GM19023 (cell line): ENCODE measurements at regions not wholly inside any gene's neighbourhood (a gene's known extent, or its start where the extent isn't known, plus 50 kb on each side); places are given as distances from the start of the nearest gene placed in this dataset.

ENCODE experiments used
- ATAC-seq: cut with Tn5 transposase; IDR thresholded peaks from one replicate; pipeline ENCODE4 v1.9.1; 2021; ENCODE audit warnings: mild to moderate bottlenecking, moderate library complexity; ENCODE audit not compliant: unreplicated experiment

GRCh38 chr10:10544890-10545289, 472.8 kb upstream of the CELF2 start:
- ATAC-seq: no peak

- no peak for ATAC-seq
These were observed 471.9 kb upstream of the CELF2 start for GRCh38 chr10:10545771-10546170.

- ATAC-seq: no peak
These were observed 465.9 kb upstream of the CELF2 start for GRCh38 chr10:10551596-10552301.

- ATAC-seq: no peak
These were observed 464.7 kb upstream of the CELF2 start for GRCh38 chr10:10552948-10553347.

- no peak for ATAC-seq
These were observed 453.4 kb upstream of the CELF2 start for GRCh38 chr10:10564081-10564794.

- ATAC-seq: no peak
These were observed 440.7 kb upstream of the CELF2 start for GRCh38 chr10:10576937-10577336.

- ATAC-seq: no peak
These were observed 438.0 kb upstream of the CELF2 start for GRCh38 chr10:10579709-10580108.

GRCh38 chr10:10584161-10584560, 433.5 kb upstream of the CELF2 start:
- ATAC-seq: no peak

- no peak for ATAC-seq
These were observed 429.8 kb upstream of the CELF2 start for GRCh38 chr10:10587744-10588393.

GRCh38 chr10:10589540-10590303, 427.9 kb upstream of the CELF2 start:
- ATAC-seq: peak; percentile 55

GRCh38 chr10:10591715-10592341, 425.8 kb upstream of the CELF2 start:
- ATAC-seq: no peak

- no peak for ATAC-seq
These were observed 421.4 kb upstream of the CELF2 start for GRCh38 chr10:10596256-10596655.

GRCh38 chr10:10598297-10598696, 419.4 kb upstream of the CELF2 start:
- ATAC-seq: peak; percentile 78

GRCh38 chr10:10600004-10600403, 417.7 kb upstream of the CELF2 start:
- no peak for ATAC-seq

GRCh38 chr10:10605551-10606081, 412.1 kb upstream of the CELF2 start:
- ATAC-seq: no peak

- no peak for ATAC-seq
These were observed 408.2 kb upstream of the CELF2 start for GRCh38 chr10:10609379-10609955.

GRCh38 chr10:10610171-10610570, 407.5 kb upstream of the CELF2 start:
- ATAC-seq: no peak

GRCh38 chr10:10612151-10612550, 405.5 kb upstream of the CELF2 start:
- no peak for ATAC-seq

GRCh38 chr10:10613656-10614244, 403.9 kb upstream of the CELF2 start:
- ATAC-seq: no peak

GRCh38 chr10:10617686-10618085, 400.0 kb upstream of the CELF2 start:
- no peak for ATAC-seq
